AG04449 (cell line): ENCODE measurements at regions not wholly inside any gene's neighbourhood (a gene's known extent, or its start where the extent isn't known, plus 50 kb on each side); places are given as distances from the start of the nearest gene placed in this dataset.
A peak's percentile ranks its signal among the peaks of the same experiment; 100 is the strongest.

ENCODE experiments used
- CTCF ChIA-PET: fragments of 350-600 bp; formaldehyde crosslinking; extraction: SDS; loops from one replicate; lab custom pipeline; 2021; ENCODE audit warnings: antibody characterized with exemption; lab: Yijun Ruan, JAX
- POLR2A ChIA-PET: fragments of 400-600, 350-600 bp; formaldehyde crosslinking; extraction: SDS; loops from one replicate; lab custom pipeline; 2020; ENCODE audit warnings: antibody characterized with exemption, inconsistent platforms; lab: Yijun Ruan, JAX
- DNase-seq: peaks from one replicate; pipeline ENCODE4 v3.0.0-alpha.2; 2010; ENCODE audit warnings: low read depth, low spot score
- H3K4me3 ChIP-seq: 2 replicates; pipeline ENCODE4 v1.5.1; 2011; ENCODE audit warnings: low read depth, mild to moderate bottlenecking, control low read depth, low read length
- TF ChIP-seq, protein P1 (sequence below): IDR thresholded peaks from one replicate; pipeline ENCODE4 v1.5.1; 2011; ENCODE audit warnings: mild to moderate bottlenecking, moderate library complexity, low read length, control low read depth, inconsistent platforms; ENCODE audit not compliant: insufficient read depth; ENCODE audit errors: missing control alignments

DNA sequence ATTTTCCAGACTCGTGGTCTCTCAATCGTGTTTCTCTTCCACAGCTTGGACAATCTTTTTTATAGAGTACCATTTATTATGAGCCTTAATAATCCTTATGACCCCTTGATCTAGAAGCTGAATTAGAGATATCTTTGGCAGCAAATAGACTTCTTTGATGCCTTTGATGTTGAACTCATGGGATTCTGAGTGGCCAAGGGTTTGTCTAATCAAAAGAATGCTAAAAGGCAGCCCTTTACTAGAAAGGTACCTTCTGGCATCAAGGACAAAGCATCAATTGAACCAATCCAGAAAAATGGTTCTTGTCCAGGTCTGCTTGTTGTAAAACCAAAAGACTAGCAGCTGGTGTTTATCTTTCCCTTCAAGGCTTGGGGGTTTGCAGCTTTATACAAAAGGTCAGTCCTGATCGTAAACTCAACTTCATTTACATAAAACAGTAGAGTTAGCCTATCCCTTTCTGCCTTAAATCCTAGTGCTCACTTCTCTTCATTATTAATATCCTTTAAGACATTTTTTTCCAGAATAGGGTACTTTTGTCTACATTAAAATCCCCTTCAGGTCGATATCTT lies 411.3 kb downstream of the FAT4 start:
- ChIA-PET POLR2A (no interaction called here), CTCF (interaction anchor here (1.1 kb wide), 1 partner anchor 408 kb away, joined by 3 read pairs; no protein-coding TSS in a partner anchor)
- no peak overlapping the region for H3K4me3 ChIP-seq
- DNase-seq = no peak
- TF ChIP-seq, protein P1, sequence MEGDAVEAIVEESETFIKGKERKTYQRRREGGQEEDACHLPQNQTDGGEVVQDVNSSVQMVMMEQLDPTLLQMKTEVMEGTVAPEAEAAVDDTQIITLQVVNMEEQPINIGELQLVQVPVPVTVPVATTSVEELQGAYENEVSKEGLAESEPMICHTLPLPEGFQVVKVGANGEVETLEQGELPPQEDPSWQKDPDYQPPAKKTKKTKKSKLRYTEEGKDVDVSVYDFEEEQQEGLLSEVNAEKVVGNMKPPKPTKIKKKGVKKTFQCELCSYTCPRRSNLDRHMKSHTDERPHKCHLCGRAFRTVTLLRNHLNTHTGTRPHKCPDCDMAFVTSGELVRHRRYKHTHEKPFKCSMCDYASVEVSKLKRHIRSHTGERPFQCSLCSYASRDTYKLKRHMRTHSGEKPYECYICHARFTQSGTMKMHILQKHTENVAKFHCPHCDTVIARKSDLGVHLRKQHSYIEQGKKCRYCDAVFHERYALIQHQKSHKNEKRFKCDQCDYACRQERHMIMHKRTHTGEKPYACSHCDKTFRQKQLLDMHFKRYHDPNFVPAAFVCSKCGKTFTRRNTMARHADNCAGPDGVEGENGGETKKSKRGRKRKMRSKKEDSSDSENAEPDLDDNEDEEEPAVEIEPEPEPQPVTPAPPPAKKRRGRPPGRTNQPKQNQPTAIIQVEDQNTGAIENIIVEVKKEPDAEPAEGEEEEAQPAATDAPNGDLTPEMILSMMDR = no peak

- TF ChIP-seq, protein P1 = no peak
- no peak overlapping the region for H3K4me3 ChIP-seq
- DNase-seq = no peak
- POLR2A ChIA-PET = no interaction called here
- CTCF ChIA-PET = interaction anchor here (1.2 to 1.5 kb wide), 3 partner anchors 10 to 414 kb away, joined by 3 to 5 read pairs (median 3); partner anchors contain the start of gene FAT4
These were observed 413.2 kb downstream of the FAT4 start for GRCh38 chr4:125727931-125728330.

GRCh38 chr4:125728568-125728967 lies 413.8 kb downstream of the FAT4 start:
- CTCF ChIA-PET = interaction anchor here (1.2 to 1.5 kb wide), 3 partner anchors 11 to 414 kb away, joined by 3 to 5 read pairs (median 3); partner anchors contain the start of gene FAT4
- POLR2A ChIA-PET = no interaction called here
- peak; percentile 92 for DNase-seq
- TF ChIP-seq, protein P1 = no peak
- H3K4me3 ChIP-seq = no peak overlapping the region

DNA sequence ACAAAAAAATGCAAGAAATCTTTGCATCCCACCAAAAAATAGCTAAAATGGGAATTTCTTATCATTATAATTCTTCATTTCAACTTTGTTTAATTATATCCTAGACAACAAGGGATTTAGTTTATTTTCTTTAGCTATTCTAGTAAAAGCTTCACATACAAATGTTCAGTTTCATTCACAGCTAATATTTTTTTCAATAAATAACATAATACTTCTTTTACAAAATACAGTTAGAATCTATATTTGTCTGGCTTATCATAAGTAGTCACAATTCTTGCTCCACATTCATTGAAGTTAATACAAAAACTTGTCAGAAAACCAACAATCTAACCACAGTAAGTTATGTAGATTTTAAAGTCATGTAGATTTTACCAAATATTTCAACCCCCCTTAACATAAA lies 414.4 kb downstream of the FAT4 start:
- no peak for DNase-seq

DNA sequence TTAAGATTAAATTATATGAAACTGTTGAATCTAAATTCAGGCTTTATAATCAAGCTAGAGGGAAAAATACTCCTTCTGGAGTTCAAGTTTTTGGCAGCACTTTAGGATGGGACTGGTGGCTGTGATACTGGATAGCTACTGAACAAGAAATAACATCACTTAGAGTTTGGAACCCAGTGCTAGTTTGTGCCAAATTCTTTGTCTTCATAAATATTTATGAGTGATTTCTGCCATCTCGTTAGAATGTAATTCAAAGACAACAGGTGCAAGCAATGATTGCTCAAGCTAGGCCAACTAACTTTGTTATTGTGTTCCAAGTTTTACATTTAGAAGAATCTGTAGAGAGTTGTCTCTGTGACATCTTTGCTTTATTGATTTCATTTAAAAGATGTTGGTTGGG lies 417.9 kb downstream of the FAT4 start:
- TF ChIP-seq, protein P1 = no peak
- CTCF ChIA-PET = no interaction called here
- POLR2A ChIA-PET = no interaction called here
- H3K4me3 ChIP-seq = no peak overlapping the region
- no peak for DNase-seq

More for the DNA sequence above, 414.4 kb downstream of the FAT4 start:
- ChIA-PET POLR2A (no interaction called here), CTCF (interaction anchor here (1.5 kb wide), 2 partner anchors 410 to 415 kb away, joined by 3 to 5 read pairs; partner anchors contain the start of gene FAT4)
- no peak overlapping the region for H3K4me3 ChIP-seq
- TF ChIP-seq, protein P1 = no peak

- TF ChIP-seq, protein P1 = no peak
- ChIA-PET POLR2A (no interaction called here), CTCF (interaction anchor here (1.8 to 2.7 kb wide), 3 partner anchors 412 to 421 kb away, joined by 7 to 14 read pairs (median 10); no protein-coding TSS in a partner anchor)
- H3K4me3 ChIP-seq = no peak overlapping the region
- DNase-seq = no peak
These were observed 419.7 kb downstream of the FAT4 start for GRCh38 chr4:125734504-125734903.
